Left lung (tissue), 4 donors: ENCODE measurements at regions not wholly inside any gene's neighbourhood (a gene's known extent, or its start where the extent isn't known, plus 50 kb on each side); places are given as distances from the start of the nearest gene placed in this dataset.

Experiments
- ATAC-seq: fragments of 200-7000 bp; cut with Tn5 transposase; one replicate; pipeline ENCODE4 v1.9.1; 2020; ENCODE audit warnings: moderate library complexity
- DNase-seq, 4 donors: peaks; one replicate each; pipeline ENCODE4 v3.0.0-alpha.2; 2013 to 2020
- H3K27ac ChIP-seq, 2 donors: fragments of 200-600 bp; sonication (generic) in 1 of 2; one replicate each; pipeline versions ENCODE4 v1.5.0 to v1.8.0; 2020 to 2021
- H3K27me3 ChIP-seq, 2 donors: fragments of 200-600 bp; sonication (generic) in 1 of 2; one replicate each; pipeline versions ENCODE4 v1.5.0 to v1.8.0; 2020 to 2021
- H3K36me3 ChIP-seq, 2 donors: fragments of 200-600 bp; sonication (generic) in 1 of 2; one replicate each; pipeline versions ENCODE4 v1.5.0 to v1.8.0; 2020 to 2021
- H3K4me1 ChIP-seq, 2 donors: fragments of 200-600 bp; one replicate each; pipeline ENCODE4 v1.8.0; 2021
- H3K4me3 ChIP-seq, 2 donors: fragments of 200-600 bp; sonication (generic) in 1 of 2; one replicate each; pipeline versions ENCODE4 v1.5.0 to v1.8.0; 2020 to 2021; ENCODE audit warnings: mild to moderate bottlenecking in 1 of 2
- H3K9me3 ChIP-seq, 2 donors: fragments of 200-600 bp; sonication (generic) in 1 of 2; one replicate each; pipeline versions ENCODE4 v1.5.0 to v1.8.0; 2020 to 2021
- CTCF ChIP-seq, 2 donors: fragments of 200-600 bp; sonication (generic) in 1 of 2; IDR thresholded peaks; one replicate each; pipeline versions ENCODE4 v1.5.0 to v1.8.0; 2021; ENCODE audit warnings: antibody characterized with exemption in 2 of 2
- intact Hi-C, 2 donors: fragments of 100-400 bp; cut with DNase I; formaldehyde crosslinking; loops; one replicate each; pipeline versions ENCODE4 v1.11.2 to v1.14.2; 2022
- donor health status: DM: no; HTN: yes; CAD: no.
- donor health status: DM: no; HTN: no; CAD: no.

DNA sequence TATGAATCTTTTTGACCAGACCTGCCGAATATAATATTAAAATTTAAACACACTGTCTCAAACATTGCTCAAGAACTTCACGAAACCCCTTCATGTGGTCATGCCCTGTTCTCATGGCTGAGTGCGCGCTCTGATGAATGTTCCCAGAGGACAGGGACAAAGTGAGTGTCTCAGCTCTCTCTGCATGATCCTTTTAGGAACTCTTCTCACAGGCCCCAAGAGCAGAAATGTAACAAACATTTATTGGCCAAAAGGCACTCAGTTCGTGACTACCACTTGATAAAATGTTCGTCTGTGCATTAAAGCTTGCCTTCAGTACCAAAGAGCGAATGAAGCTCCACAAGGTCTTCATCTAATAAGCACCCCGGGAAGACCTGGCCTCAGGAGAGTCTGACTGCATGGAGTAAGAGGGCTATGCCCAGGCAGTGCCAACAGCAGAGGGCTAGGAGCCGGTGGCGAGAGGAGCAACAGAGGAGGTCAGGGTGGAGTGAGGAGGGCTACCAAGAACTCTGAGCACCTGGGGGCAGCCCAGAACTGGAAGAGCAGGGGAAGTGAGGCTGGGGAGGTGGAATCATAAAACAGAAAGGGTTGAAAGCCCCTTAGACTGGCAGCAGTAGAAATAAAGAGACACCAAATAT is 171.1 kb downstream of the RHOU start:
- Histone ChIP-seq H3K36me3 (no peaks in the 10 kb centered on the region), H3K27me3 (no peaks in the 10 kb centered on the region), H3K4me3 (no peak overlapping the region), H3K27ac (no peak overlapping the region), H3K4me1 (peaks cover 8 to 12% of the 10 kb centered on the region in 2 donors), H3K9me3 (no peaks in the 10 kb centered on the region)
- no peak for ATAC-seq
- no peak for TF ChIP-seq CTCF (IDR thresholded peaks at IDR 0.05)
- intact Hi-C loops: no loop called here
- DNase-seq: no peak

DNA sequence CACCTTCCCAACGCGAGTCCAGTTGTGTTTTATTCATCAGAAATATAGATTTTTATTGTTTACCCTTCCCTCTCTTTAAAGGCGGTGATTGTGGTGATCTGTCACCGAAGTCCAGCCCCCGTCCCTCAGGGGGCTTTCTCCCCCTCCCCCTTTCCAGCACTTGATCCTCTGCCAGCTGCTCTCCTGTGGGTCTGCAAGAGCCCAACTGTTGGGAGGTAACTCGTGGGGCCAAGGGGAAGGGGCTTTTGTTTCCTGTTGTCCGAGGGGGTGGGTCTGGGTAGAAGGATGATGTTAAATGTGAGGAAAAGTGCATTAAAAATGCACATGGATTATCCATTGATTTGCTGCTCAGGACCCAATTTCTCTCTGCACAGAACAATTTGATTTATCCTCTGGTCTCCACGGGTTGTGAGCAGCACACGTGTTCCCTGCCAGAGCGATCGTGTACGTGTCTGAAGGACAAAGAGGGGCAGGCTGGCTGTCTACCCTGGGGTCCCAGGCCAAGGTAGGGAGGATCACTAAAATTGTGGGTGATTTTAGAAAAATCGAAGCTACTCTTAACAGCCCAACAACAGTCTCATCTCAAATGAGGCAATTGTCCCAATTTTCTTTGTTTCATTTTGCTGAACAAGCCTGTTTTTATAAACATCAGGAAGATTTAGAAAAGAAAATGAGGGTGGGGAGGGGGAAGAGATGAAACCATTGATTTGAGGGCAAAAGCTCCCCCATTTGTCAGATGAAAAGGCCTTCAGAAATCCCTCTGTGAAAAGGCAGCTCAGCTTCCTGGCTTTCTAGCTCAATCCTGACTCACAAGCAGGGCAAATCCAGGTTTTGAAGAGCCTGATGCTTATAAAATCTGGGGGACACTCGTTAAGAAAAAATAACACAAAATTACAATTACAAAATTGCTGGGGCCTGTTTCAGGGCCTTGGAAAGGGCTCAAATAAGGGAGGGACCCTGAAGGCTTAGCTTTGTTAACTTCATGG is 176.2 kb downstream of the RHOU start:
- H3K27ac ChIP-seq: no peak overlapping the region
- DNase-seq (no peak), ATAC-seq (no peak)
- TF ChIP-seq CTCF (IDR thresholded peaks at IDR 0.05): no peak
- H3K27me3 ChIP-seq: no peaks in the 10 kb centered on the region
- H3K4me3 ChIP-seq: no peak overlapping the region
- H3K9me3 ChIP-seq: peaks cover 0 to 4% of the 10 kb centered on the region in 2 donors
- H3K36me3 ChIP-seq: no peaks in the 10 kb centered on the region
- intact Hi-C loops: no loop called here
- H3K4me1 ChIP-seq: no peaks in the 10 kb centered on the region

- intact Hi-C loops: no loop called here
- no peak for TF ChIP-seq CTCF (IDR thresholded peaks at IDR 0.05)
Measured at GRCh38 chr1:228913626-228914414, 178.5 kb downstream of the RHOU start.

DNA sequence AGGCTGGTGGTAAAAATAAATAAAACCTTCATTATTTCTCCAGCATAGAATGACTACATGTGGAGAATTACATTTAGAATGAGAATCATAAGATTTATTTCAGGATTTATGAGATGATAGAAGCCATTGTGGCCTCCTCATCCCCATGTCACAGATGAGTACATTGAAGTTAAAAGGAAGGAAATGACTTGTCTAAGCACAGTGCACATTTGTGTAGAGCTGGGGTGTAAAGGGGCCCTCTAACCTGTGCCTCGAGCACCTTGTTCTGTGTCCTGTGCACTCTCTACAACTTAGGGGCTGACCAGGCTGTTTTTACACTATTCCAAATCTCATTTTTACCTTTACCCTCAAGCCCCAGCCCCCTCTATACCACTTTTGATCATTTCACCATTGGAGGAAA is 179.4 kb downstream of the RHOU start:
- Histone ChIP-seq H3K27me3 (no peaks in the 10 kb centered on the region), H3K27ac (no peak overlapping the region), H3K36me3 (no peaks in the 10 kb centered on the region), H3K9me3 (peaks cover 0 to 4% of the 10 kb centered on the region in 2 donors), H3K4me3 (no peak overlapping the region), H3K4me1 (peaks cover 0 to 1% of the 10 kb centered on the region in 2 donors)
- intact Hi-C loops: no loop called here
- DNase-seq: no peak
- TF ChIP-seq CTCF (IDR thresholded peaks at IDR 0.05): no peak
- ATAC-seq: no peak

More at GRCh38 chr1:228913626-228914414, 178.5 kb downstream of the RHOU start:
- no peaks in the 10 kb centered on the region for H3K27me3 ChIP-seq
- H3K4me1 ChIP-seq: no peaks in the 10 kb centered on the region
- no peak overlapping the region for H3K4me3 ChIP-seq
- peaks cover 0 to 4% of the 10 kb centered on the region in 2 donors for H3K9me3 ChIP-seq
- no peak for DNase-seq
- no peak for ATAC-seq
- no peak overlapping the region for H3K27ac ChIP-seq
- H3K36me3 ChIP-seq: no peaks in the 10 kb centered on the region
